NCI-H2196 treated with DMSO at 0.1 percent for 48 hours (cell line): ENCODE measurements at regions not wholly inside any gene's neighbourhood (a gene's known extent, or its start where the extent isn't known, plus 50 kb on each side); places are given as distances from the start of the nearest gene placed in this dataset.
"Not testable (repeated sequence)": the region's sequence is repeated elsewhere in the genome, so short reads cannot be mapped to it uniquely, and the experiment has no call there.

Experiments used
- DNase-seq: peaks from one replicate; lab custom pipeline; 2025; ENCODE audit not compliant: unreplicated experiment; lab: John Stamatoyannopoulos, UW

DNA sequence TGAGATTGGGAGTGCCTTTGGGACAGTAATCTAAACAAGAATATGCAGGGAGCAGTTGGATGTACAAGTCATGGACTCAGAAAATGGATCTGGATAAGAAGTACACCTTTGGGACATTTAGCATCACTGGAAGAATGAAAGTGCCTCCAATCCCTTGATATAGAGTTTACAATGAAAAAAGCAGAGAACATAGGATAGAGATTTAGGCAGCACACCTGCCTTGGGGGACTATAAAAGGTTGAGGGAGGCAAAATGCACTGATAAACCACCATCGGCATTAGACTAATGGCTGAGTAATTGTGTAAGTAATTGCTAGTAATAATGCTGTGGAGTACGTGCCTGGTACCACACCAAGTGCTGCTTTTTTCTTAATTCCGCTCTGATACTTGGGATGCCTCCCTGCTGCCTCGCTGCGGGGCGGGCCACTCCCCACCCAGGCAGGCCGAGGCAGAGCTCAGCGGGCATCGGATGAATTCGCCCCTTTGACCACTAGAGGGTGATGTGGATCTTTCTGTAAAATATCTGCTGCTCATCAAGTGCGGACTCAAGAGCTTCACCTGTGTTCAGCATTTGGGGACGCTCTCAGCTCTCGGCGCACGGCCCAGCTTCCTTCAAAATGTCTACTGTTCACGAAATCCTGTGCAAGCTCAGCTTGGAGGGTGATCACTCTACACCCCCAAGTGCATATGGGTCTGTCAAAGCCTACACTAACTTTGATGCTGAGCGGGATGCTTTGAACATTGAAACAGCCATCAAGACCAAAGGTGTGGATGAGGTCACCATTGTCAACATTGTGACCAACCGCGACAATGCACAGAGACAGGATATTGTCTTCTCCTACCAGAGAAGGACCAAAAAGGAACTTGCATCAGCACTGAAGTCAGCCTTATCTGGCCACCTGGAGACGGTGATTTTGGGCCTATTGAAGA, 99.9 kb downstream of the ANKRD18B start:
- peak; percentile 38 for DNase-seq

DNA sequence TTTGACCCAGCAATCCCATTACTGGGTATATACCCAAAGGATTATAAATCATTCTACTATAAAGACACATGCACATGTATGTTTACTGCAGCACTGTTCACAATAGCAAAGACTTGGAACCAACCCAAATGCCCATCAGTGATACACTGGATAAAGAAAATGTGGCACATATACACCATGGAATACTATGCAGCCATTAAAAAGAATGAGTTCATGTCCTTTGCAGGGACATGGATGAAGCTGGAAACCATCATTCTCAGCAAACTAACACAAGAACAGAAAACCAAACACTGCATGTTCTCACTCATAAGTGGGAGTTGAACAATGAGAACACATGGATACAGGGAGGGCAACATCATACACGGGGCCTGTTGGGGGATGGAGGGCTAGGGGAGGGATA, 104.3 kb downstream of the ANKRD18B start:
- DNase-seq: not testable (repeated sequence)

DNA sequence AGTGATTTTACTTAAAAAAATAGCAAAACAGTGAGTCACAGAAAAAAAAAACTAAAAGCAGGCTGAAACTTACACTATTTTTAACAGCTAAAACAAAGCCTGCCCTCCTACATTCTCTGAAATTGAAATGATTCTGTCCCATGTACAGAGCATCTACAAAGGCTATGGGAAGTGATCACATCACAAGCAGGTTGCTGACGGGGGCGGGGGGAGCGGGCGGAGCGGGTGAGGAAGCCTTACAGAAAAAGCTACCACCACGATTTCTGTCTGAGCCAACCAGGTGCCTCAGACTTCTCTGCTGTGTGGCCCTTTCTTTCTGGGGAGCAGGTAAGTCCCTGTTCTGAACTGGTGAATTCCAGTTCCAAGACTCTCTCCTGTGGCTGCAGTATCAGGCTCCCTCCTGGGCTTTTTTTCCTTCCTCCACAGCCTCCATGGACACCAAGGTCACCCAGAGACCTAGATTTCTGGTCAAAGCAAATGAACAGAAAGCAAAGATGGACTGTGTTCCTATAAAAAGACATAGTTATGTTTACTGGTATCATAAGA, 104.9 kb downstream of the ANKRD18B start:
- DNase-seq: no peak

DNA sequence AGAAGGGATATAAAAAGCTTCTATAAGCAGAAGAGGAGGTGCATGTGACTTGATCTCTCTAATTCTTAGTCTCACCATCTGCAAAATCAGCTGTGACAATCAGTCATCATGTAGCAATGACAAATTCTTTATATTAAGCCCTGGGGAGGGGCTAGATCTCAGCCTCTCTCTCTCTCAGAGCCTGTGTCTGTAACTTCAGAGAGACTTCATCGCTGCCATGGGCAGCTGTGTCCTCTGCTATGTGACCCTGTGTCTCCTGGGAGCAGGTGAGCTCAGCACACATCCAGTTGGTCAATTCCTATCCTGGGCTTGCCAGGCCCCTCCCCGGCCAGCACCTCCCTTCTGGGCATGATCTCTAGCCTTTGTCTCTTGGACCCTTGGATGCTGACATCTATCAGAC, 109.6 kb downstream of the ANKRD18B start:
- DNase-seq: no peak

DNA sequence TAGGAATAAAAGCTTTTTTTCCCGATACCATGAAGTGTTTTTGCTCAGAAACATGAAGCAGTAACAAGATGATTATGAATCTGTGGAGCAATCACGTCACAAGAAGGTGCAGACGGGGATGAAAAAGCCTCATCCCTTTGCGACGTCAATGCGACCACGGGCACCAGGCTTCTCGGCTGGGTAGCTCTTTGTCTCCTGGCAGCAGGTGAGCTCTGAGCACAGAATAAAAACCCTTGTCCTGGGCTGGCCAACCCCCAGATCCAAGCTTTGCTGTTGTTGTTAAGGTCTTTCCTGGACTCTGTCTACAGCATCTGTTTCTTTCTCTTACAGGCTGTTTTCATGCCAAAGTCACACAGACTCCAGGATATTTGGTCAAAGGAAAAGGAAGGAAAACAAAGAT, 113.8 kb downstream of the ANKRD18B start:
- DNase-seq: no peak

DNA sequence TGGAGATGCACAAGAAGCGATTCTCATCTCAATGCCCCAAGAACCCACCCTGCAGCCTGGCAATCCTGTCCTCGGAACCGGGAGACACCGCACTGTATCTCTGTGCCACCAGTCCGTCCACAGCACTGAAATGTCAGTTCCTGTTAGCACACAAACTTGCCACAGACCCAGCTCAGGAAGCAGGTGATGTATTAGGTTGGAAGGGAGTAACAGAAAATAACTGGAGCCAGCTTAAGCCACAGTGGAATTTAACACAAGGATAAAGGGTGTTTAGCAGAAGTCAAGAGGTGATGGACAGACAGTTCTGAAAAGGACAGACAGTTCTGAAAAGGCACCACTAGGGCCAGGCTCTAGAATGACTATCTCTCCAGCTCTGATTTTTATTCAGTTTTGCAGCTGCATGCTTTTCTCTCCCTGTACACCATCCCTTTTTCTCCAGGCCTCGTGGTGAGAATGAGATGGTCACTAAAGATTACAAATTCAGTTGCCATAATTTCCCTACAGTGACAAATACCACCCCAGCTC, 114.4 kb downstream of the ANKRD18B start:
- DNase-seq: no peak

DNA sequence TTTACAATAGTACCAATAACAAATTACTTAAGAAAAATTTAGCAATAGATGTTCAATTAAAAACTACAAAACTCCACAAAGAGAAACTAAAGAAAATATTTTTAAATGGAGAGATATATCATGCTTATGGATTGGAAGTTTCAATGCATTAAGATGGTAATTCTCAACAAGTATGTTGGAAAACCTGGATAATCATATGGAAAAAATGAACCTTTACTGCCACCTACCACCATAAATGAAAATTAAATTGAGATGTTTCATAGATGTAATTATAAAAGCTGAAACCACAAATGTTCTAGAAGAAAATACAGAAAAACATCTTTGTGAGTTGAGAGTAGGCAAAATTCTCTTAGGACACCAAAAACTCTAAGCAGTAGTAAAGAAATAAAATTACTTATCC, 121.7 kb downstream of the ANKRD18B start:
- no peak for DNase-seq

DNA sequence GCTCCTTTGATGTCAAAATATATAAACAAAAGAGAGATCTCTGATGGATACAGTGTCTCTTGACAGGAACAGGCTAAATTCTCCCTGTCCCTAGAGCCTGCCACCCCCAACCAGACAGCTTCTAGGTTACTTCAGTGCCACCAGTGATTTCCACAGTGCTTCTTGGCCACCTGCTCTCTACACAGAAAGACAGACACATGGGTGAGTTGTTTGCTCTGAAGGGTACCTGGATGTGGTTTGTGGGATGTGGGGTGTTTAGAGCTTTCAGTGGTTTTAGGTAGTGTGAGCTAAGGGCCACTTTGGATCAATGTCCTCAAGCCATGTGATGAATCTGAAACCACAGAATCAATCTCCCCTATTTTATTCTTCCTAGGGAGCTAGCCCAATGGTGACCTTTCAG, 125.4 kb downstream of the ANKRD18B start:
- no peak for DNase-seq

DNA sequence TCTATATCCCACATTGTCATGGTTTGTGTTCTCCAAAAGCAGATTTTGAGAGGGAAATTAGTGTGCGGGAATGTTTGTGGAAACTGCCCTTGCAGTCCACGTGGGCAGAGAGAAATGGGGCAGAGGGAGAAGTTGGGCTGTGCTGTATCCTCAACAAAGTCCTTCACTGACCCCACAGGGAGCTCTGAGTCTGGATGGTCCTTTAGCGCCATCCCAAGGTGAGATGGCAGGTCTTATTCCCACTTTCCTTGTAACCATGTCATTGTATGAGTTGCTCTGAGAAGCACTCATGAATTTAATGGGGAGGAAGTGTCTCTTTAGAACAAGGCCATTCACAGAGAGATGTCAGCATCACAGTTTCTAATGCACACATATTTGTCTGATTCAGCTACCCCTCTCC, 127.1 kb downstream of the ANKRD18B start:
- DNase-seq: no peak

DNA sequence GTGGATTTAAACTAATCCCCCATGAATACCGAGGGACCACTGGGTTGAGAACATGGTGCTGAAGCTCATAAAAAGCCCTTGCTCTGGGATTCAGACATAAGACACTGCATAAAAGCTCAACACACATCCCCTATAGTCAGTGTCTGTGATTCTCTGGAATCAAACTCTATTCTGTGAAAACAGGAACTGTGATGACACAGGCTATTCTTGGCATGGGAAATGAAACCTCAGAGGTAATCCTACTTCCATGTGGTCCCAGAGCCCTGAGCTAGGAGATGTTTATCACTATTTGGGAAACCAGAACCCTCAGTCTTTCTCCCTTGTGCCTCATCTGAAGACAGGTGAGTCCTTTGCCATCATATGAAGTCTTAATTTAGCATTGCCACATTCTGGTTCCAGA, 135.4 kb upstream of the PRSS3 start:
- no peak for DNase-seq

DNA sequence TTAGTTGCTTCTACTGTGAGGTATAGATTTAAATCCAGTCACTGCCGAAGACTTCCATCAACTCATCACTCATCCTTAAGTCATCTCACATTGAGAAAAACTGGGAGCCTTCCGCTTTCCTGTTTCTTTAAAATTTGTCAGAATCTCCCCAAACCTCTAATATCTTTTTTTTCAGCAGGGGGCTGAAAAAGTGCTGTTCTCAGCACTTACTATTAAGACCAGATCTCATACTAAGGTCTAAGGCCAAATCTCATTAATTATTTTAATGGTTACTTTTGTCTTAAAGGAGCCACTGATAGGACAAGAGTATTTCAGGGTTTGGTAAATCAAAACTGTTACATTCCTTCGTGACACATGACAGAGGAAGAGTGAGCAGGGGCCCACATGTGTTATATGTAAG, 134.6 kb upstream of the PRSS3 start:
- no peak for DNase-seq

DNA sequence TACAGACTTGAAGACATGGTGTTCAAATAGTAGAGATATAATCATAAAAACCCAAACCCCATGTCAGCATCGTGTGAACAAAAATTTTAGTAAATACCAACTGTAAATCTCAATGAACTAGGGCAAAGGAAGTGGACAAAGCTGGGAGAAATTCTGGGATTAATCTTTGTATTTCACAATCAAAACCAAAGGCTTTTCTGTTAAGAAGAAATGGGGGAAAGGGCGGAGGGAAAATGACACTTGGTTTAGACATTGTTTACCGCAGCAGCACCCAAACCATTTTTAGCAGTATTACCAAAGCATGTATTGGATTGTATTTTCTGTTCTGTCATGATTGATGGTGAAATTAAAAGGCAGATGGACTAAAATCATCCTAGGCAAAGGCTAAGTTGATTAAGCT, 134.2 kb upstream of the PRSS3 start:
- DNase-seq: no peak

DNA sequence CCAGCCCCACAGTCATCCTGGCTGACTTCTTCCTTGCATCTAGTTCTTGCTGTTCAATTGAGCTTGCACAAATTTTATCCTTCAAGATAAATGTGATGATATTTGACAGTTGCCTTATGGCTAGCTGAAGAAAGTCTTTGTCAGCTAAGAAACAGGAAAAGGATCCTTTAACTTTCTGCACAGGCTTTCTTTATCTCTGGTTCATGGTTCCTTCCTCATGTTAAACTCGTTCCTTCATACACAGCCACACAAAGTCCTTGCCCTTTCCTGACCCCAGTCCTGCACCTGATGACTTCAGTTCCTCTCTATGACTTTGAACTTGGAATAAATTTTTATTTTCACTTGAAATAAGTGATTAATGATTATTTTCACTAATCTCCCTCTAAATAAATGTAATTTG, 132.5 kb upstream of the PRSS3 start:
- DNase-seq: no peak

DNA sequence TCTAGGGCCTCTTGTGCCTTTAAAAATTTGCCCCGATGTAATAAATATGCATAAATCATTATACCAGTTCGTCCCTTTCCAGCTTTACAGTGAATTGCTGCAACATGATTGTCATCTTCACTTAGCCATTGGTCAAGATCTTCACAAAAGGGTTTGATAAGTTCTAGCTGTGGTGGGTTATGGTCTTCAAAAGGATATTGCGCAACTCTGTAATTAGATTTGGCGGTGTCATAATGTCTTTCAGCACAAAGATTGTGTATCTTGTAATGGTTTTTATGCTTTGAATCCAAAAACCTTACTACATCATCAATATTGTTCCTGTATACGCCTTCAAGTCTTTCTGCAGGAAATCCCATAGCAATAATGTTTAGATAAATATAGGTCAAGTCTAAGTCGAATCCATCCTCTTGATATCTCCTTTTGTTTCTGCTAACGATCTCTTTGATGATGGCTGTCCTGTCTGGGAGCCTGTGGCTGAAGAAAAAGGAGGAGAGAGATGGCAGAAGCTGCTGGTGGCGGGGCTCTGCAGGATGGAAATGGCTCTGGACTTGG, 119.1 kb upstream of the PRSS3 start:
- not testable (repeated sequence) for DNase-seq

DNA sequence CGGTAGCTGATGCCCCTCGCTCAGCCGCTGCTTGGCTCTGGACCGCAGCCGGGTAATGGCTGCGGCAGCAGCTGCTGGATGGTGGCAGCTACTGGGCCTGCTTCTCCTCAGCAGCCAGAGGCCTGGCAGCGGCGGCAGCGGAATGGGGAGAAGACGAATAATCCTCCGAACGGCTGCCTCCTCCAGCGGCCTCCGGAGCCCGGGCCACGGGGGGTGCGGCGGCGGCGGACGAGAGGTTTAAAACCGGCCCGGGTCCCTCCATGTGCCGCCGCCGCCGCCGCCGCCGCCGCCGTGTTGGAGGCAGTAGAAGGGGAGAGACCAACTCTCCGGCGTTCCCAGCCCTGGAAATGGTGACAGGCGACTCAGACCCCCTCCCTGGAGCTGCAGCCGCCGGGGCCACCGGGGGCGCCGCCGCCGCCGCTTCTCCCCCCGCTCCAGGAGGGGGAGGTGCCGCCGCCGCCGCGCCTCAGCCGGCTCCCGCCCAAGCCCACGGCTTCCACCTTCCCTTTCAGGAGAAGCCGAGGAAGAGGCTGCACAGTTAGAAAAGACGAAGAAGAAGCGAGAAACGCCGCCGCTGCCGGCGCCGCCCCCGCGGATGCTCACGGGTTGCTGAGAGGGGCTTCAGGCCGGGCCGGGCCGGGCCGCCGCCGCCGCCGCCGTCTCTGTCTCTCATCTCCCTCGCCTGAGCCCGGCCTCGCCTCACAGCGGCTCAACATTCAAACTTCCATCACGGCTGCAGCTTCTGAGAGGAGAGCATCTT, 118.4 kb upstream of the PRSS3 start:
- no peak for DNase-seq

DNA sequence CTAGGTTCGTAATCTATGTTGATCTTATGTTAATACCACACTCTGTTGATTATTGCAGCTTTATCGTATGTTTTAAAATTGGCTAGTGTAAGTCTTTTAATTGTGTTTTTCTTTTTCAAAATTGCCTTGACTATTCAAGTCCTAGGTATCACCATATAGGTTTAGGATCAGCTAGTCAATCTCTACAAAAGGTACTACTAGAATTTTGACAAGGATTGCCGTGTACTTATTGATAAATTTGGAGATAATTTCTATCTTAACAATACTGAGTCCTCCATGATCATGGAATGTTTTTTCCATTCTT, 117.9 kb upstream of the PRSS3 start:
- DNase-seq: no peak

DNA sequence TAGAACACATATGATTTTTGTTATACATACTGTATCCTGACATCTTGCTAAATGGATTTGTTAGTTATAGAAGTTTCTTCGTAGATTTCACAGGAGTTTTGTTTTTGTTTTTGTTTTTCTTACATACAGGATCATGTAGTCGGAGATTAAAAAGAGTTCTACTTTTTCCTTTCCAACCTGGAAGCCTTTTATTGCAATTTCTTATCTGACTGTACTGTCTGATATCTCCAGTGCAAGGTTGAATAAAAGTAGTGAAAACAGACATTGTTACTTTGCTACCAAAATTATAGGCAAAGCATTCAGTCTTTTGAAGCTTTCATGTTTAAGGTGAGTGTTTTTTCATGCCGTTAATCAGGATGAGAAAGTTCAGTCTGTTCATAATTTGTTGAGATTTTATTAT, 117.4 kb upstream of the PRSS3 start:
- no peak for DNase-seq

DNA sequence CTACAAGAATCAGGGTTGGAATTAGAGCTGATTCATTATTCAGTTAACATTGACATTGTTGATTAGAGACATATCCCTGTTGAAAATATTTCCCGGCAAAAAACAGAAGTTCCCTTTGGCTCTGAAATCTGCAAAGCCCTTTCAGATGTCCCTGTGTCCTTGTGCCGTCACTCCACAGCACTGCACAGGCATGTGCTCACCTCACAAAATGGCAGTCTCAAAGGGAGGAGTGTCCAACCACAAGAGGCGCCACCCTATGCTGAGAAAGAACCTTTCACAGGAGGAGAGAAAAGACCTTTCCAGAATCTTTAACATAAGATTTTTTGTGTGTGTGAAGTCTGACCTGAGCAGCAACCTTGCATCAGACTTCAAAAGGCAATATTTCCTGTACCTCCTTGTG, 112.8 kb upstream of the PRSS3 start:
- DNase-seq: no peak

DNA sequence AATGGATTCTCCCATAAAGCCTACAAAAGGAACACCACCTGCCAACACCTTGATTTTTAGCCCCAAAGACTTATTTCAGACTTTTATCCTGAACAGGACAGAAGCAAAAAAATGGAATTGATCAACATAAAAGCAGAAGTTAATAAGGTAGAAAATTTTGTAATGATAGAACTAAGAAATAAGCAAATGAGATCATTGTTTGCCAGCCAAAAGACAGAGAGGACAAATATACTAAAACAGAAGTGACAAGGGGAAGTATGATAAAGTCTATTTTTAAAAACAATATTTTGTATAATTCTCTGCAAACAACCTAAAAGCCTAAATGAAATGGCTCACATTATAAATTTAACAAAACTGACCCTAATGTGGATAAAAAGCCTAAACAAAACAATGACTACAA, 110.5 kb upstream of the PRSS3 start:
- no peak for DNase-seq

DNA sequence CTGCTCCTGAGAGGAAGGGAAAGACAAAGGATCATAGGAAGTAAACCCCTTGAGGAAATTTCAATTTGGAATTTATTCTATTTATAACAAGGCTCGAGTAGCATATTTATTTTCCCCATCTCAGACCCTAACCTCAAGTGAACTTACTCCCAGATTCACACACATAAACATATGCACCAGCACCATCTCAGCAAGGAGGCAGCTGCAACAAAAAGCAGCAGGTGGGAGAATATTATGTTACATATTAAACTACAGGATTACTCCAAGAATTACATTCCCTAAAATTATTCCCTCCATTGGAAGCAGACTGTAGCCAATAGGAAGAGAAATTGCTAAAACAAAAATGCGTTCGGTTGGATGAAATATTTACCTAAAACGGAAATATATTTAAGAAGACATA, 108.4 kb upstream of the PRSS3 start:
- DNase-seq: no peak

DNA sequence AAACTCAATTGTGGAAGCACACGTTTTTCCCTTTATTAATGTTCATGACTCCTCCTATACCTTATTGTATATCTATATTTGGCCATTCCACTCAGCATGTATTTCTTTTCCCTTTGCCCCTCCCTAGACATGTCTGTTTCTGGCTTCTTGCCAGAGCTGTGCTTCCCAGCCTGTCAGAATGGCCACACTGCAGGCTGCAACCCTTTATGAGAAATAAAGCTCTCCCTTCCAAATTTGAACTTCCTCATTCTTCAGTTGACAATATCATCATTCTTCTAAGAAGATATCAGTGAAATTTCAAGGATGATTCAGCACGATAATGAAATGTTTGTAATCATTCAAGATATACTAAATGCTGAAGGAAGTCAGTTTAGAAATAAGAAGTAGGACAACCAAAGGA, 107.6 kb upstream of the PRSS3 start:
- DNase-seq: no peak
